ENCODE measurements at regions not wholly inside any gene's neighbourhood (a gene's known extent, or its start where the extent isn't known, plus 50 kb on each side); places are given as distances from the start of the nearest gene placed in this dataset.

DNA sequence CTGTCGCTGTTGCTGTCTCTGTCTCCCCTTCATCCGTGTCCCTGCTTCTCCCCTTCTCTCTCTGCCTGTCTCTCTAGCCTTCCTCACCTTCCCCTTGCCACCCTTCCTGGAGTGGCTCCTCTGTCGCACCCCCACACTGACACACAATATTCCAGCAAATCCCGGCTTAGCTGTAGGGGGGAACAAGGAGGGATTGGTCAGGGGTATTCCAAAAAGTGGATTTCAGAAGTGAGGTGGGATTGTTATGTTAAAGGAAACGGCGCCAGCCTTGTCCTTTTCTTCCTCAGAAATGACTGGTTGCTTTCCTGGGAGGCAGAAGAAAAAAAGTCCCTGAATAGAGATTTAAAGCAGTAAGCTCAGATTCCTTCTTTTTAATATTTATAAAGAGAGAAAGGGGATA lies 76.3 kb upstream of the SIRPA start:
- TF ChIP-seq POLR2A (IDR thresholded peaks at IDR 0.05) (no peak), POLR2AphosphoS5 (IDR thresholded peaks at IDR 0.05) (no peak), CTCF (IDR thresholded peaks at IDR 0.05 in 8 of 11, conservative IDR thresholded peaks at IDR 0.05 in 3 of 11) (no peak)
